GM10266 (cell line): ENCODE measurements at regions not wholly inside any gene's neighbourhood (a gene's known extent, or its start where the extent isn't known, plus 50 kb on each side); places are given as distances from the start of the nearest gene placed in this dataset.
A peak's percentile ranks its signal among the peaks of the same experiment; 100 is the strongest.

Source experiments
- DNase-seq: peaks from one replicate; pipeline ENCODE4 v3.0.0; 2012; ENCODE audit errors: extremely low spot score
- TF ChIP-seq, protein P1 (sequence below): IDR thresholded peaks from 2 replicates; pipeline ENCODE4 v1.5.1; 2012; ENCODE audit warnings: mild to moderate bottlenecking, low read depth; ENCODE audit not compliant: control insufficient read depth, insufficient read depth; ENCODE audit errors: missing control alignments

DNA sequence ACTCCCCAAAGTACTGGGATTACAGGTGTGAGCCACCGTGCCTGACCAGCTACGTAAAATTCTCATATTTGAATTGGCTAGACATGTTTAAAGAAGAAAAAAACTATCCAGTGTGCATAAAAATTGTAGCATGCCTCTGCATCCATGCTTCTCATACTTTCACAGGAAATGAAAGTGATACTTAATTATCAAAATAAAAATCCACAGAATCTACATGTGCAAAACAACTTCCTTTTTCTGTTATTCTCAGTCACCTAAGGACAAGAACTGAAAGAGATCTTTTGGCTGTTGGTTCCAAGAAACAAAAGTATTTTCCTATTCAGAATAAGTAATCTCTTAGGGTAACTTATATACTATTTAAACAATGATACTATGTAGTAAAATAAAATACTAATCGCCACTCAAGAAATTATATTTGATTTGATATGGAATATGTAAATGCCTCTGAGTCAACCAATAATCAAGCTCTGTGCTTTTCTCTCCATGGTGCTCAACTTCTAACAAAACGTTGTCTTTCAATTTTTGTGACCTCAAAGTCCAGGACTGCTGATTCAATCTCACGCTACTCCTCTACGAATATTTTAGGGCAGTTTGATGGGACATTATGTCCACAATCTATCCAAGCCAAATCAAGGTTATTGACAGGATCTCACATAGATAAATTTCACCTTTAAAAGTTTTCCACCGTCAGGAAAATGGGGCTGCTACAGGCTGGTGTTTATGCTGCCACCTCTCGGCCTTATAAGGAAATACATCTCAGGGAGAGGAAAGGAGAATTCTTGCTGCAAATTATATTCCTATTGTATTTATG is 102.7 kb downstream of the ZNF281 start:
- DNase-seq = peak; percentile 59
- TF ChIP-seq, protein P1, sequence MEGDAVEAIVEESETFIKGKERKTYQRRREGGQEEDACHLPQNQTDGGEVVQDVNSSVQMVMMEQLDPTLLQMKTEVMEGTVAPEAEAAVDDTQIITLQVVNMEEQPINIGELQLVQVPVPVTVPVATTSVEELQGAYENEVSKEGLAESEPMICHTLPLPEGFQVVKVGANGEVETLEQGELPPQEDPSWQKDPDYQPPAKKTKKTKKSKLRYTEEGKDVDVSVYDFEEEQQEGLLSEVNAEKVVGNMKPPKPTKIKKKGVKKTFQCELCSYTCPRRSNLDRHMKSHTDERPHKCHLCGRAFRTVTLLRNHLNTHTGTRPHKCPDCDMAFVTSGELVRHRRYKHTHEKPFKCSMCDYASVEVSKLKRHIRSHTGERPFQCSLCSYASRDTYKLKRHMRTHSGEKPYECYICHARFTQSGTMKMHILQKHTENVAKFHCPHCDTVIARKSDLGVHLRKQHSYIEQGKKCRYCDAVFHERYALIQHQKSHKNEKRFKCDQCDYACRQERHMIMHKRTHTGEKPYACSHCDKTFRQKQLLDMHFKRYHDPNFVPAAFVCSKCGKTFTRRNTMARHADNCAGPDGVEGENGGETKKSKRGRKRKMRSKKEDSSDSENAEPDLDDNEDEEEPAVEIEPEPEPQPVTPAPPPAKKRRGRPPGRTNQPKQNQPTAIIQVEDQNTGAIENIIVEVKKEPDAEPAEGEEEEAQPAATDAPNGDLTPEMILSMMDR = peak; percentile 85

DNA sequence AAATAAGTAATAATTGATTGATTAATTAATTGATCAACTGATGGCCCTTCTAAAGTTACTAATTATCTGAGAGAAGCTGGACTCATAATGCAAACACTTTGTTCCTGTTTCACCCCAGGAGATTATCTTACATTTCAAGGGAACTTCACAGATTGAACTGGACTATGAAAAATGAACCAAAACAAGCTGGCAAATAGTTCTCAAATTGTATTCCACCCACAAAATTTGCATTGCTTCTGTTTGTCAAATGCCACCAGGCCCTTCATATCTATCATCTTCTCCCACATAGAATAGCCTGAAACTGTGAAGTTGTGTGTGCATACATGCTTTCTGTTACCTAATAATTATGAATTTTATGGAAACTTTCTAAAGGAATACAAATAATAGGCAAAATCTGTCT is 104.0 kb downstream of the ZNF281 start:
- no peak for DNase-seq
- TF ChIP-seq, protein P1 = no peak

DNA sequence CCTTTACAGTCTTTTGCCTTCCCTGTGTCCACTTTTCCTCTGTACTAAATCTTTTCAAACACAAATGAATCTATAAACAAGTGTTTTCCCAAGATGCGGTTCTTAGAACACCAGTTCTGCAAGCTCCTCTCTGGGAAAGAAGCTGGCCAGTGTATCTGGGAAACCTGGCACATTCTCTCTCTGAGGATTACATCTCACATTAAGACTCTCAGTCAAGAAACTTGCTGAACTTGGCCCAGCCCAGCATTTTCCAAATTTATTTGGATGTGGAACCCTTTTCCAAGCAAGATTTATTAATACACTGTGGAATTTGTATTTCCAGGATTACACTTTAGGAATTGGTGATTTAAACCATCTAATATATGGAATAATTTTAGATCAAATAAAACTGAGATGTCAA is 105.7 kb downstream of the ZNF281 start:
- TF ChIP-seq, protein P1 = no peak
- no peak for DNase-seq

DNA sequence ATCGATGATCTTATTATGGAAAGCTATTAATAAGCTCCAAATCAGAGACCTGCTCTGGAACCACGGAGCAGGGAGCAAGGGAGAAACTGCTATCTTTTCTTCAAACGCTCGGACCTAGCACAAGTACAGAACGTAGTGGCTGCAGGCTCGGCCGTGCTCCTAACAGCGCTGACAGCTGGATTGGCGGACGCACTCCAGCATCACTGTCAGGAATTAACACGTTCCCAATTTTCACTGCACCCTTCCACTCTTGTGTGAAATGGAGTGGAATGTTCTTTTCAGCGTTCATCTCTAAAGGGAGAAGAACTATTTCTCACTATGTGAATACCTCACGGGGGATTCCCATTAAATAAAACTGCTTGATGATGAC is 106.9 kb downstream of the ZNF281 start:
- TF ChIP-seq, protein P1 = no peak
- DNase-seq = no peak

DNA sequence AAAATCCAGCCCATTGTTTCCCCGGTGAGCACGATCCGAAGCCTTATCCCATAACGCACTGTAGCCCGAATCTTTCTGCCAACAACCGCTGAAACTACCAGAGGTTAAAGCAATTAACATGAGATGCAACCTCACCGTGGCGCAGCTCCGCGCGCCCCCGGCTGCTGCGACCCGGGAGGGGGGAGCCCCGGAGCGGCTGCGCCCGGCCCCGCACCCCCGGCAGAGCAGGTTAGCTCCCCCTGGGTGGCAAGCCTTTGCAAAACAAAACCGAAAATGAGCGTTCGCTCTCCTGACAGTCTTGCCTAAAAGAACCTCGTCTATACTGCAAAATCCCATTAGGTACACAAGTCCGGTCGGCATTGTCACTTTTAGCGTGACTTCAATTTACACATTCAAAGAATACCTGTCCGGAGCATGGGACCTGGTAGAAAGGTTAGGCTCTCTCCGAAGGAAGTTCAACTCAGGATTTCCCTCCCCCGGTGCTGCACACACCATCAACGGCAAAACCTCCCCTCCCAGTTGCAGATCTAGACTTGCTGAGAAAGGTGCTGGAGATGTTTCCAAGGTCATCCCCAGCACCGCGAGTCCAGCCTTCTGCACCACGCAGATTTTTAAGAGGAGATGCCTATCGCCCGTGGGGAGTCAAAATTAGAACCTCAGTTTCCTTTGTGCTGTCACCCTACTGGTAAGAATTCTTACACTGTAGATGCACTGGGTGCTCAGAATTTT is 107.5 kb downstream of the ZNF281 start:
- TF ChIP-seq, protein P1 = peak; percentile 18
- peak; percentile 59 for DNase-seq

DNA sequence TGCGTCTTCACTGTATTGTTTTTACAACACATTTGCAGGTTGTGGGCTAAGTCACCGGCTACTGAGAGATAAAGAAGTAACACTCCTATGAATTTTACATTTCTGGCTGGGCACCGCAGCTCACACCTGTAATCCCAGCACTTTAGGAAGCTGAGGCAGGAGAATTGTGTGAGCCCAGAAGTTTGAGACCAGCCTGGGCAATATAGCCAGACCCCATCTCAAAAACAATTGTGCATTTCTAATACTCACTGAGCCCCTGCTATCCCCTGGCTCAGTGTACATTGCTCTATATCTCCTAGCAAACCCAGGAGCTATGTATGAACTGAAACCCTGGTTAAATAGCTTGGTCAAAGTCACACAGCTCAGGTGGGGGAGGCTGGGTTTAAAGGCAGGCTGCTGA is 108.7 kb downstream of the ZNF281 start:
- TF ChIP-seq, protein P1 = no peak
- DNase-seq = no peak

DNA sequence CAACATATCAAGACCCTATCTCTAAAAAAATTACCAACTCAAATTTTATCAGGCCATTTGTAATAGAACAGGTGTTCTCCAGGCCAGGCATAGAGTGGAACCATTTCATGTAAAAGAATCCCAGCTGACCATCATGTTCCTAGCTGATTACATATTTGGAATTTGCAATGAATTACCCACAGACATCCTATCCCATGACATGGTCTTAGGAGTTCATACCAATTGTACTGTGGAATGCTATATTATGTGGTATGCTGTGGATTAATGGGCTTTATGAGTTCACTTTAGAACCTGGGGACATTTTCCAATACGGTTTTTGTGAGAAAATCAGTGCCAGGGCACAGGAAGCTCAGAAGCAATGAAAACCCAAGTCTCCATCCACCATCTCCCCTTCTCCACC is 110.3 kb downstream of the ZNF281 start:
- TF ChIP-seq, protein P1 = no peak
- DNase-seq = no peak
